OCI-LY7 (cell line): ENCODE measurements at regions not wholly inside any gene's neighbourhood (a gene's known extent, or its start where the extent isn't known, plus 50 kb on each side); places are given as distances from the start of the nearest gene placed in this dataset.

Source experiments
- BruUV-seq: library from RNA; stranded (reverse); fragments of 400-500 nt; replicated peaks from 2 replicates; lab custom pipeline; 2021; lab: Mats Ljungman, UMichigan
- CTCF ChIA-PET: fragments of 300-600 bp; sonication (Branson Sonifier 250); formaldehyde crosslinking; loops from one replicate; lab custom pipeline; 2022; ENCODE audit warnings: antibody characterized with exemption; ENCODE audit not compliant: unreplicated experiment; lab: Charles Lee
- POLR2A ChIA-PET: fragments of 300-600 bp; sonication (Branson Sonifier 250); formaldehyde crosslinking; loops from one replicate; lab custom pipeline; 2022; ENCODE audit warnings: antibody characterized with exemption; lab: Charles Lee
- DNase-seq: peaks from one replicate; pipeline ENCODE4 v3.0.0-alpha.2; 2015; ENCODE audit warnings: low spot score
- H2AFZ ChIP-seq: fragments of 200-600 bp; sonication (generic), shearing (Covaris generic); 2 replicates; pipeline ENCODE4 v1.6.1; 2014; ENCODE audit warnings: mild to moderate bottlenecking, antibody characterized with exemption, low read length, moderate library complexity
- H3K27ac ChIP-seq: fragments of 200-600 bp; sonication (generic); 2 replicates; pipeline ENCODE4 v1.5.1; 2014; ENCODE audit warnings: mixed run types, low read depth, mild to moderate bottlenecking, moderate library complexity, low read length, inconsistent platforms; ENCODE audit not compliant: poor library complexity, severe bottlenecking
- H3K36me3 ChIP-seq: fragments of 200-600 bp; sonication (generic); 2 replicates; pipeline ENCODE4 v1.6.1; 2014; ENCODE audit warnings: mild to moderate bottlenecking, antibody characterized with exemption, low read length, moderate library complexity, mixed read lengths; ENCODE audit not compliant: insufficient read depth
- H3K4me1 ChIP-seq: fragments of 200-600 bp; sonication (generic); 2 replicates; pipeline ENCODE4 v1.5.1; 2014; ENCODE audit warnings: mild to moderate bottlenecking, low read length; ENCODE audit not compliant: insufficient read depth, poor library complexity, severe bottlenecking
- H3K4me2 ChIP-seq: fragments of 200-600 bp; sonication (generic); 2 replicates; pipeline ENCODE4 v1.6.1; 2014; ENCODE audit warnings: mild to moderate bottlenecking, low read length
- H3K4me3 ChIP-seq: fragments of 200-600 bp; sonication (generic); 2 replicates; pipeline ENCODE4 v1.5.1; 2014; ENCODE audit warnings: mild to moderate bottlenecking, low read depth, low read length; ENCODE audit not compliant: poor library complexity, severe bottlenecking
- H3K79me2 ChIP-seq: fragments of 200-600 bp; sonication (generic); 2 replicates; pipeline ENCODE4 v1.6.1; 2016; ENCODE audit warnings: low read depth, mild to moderate bottlenecking, low read length, moderate library complexity, mixed read lengths; ENCODE audit not compliant: insufficient read depth
- H3K9me2 ChIP-seq: fragments of 200-600 bp; sonication (generic); 2 replicates; pipeline ENCODE4 v1.6.1; 2016; ENCODE audit warnings: mild to moderate bottlenecking, low read length, mixed read lengths; ENCODE audit not compliant: insufficient read depth
- H3K9me3 ChIP-seq: fragments of 200-600 bp; sonication (generic); 2 replicates; pipeline ENCODE4 v1.6.1; 2014; ENCODE audit warnings: mild to moderate bottlenecking, mixed run types, low read length, mixed read lengths
- H4K20me1 ChIP-seq: fragments of 200-600 bp; sonication (generic); 2 replicates; pipeline ENCODE4 v1.6.1; 2014; ENCODE audit warnings: mild to moderate bottlenecking, antibody characterized with exemption, low read length, moderate library complexity, mixed read lengths; ENCODE audit not compliant: insufficient read depth
- EZH2phosphoT487 ChIP-seq: fragments of 200-600 bp; sonication (generic); IDR thresholded peaks from 2 replicates; pipeline ENCODE4 v1.6.1; 2018; ENCODE audit warnings: low read depth, borderline replicate concordance, mild to moderate bottlenecking, mixed run types, antibody characterized with exemption, low read length, moderate library complexity, mixed read lengths
- intact Hi-C: fragments of 100-400 bp; cut with micrococcal nuclease; formaldehyde crosslinking; loops from one replicate; pipeline ENCODE4 v1.10.0; 2022; ENCODE audit not compliant: unreplicated experiment
- TF ChIP-seq, protein P1 (sequence below): fragments of 200-600 bp; sonication (generic); conservative IDR thresholded peaks from 2 replicates; pipeline ENCODE4 v1.5.1; 2014; ENCODE audit warnings: mild to moderate bottlenecking, antibody characterized with exemption, low read length, moderate library complexity, mixed read lengths

DNA sequence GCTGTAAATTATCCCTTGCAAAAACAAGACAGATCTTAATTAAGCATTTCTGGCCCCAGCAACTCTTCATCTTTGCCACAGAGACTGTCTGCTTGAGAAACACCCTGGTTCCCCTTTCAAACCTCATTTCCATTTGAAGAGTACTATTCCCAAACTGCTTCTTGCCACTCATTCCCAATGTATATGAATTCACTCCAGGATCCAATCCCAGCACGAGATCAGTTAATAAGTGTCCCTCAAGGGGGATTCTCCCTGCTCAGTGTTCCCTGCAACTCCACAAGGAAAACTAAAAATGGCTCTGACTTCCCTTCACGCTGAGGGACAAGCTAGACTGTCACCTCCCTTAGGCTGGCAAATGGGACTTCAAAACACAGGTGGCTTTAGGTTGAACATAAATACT is 173.2 kb downstream of the SIPA1L2 start:
- intact Hi-C loops, result no loop called here
- H3K4me1 ChIP-seq, result peaks cover 16% of the 10 kb centered on the region
- H3K9me2 ChIP-seq, result no peaks in the 10 kb centered on the region
- H2AFZ ChIP-seq, result no peak overlapping the region; the same call in 1 of the 2 replicates
- H3K4me3 ChIP-seq, result no peak overlapping the region
- H3K9me3 ChIP-seq, result no peaks in the 10 kb centered on the region
- BruUV-seq, result no TSS peak
- POLR2A ChIA-PET, result interaction anchor here (0.7 kb wide), 1 partner anchor 68 kb away, joined by 3 read pairs; no protein-coding TSS in a partner anchor
- H3K27ac ChIP-seq, result no peak overlapping the region
- H4K20me1 ChIP-seq, result no peaks in the 10 kb centered on the region
- TF ChIP-seq, protein P1, sequence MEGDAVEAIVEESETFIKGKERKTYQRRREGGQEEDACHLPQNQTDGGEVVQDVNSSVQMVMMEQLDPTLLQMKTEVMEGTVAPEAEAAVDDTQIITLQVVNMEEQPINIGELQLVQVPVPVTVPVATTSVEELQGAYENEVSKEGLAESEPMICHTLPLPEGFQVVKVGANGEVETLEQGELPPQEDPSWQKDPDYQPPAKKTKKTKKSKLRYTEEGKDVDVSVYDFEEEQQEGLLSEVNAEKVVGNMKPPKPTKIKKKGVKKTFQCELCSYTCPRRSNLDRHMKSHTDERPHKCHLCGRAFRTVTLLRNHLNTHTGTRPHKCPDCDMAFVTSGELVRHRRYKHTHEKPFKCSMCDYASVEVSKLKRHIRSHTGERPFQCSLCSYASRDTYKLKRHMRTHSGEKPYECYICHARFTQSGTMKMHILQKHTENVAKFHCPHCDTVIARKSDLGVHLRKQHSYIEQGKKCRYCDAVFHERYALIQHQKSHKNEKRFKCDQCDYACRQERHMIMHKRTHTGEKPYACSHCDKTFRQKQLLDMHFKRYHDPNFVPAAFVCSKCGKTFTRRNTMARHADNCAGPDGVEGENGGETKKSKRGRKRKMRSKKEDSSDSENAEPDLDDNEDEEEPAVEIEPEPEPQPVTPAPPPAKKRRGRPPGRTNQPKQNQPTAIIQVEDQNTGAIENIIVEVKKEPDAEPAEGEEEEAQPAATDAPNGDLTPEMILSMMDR, result no peak
- no peak for TF ChIP-seq EZH2phosphoT487
- 0 out of 2 replicates have a peak, but pooled peaks cover 3% of the 10 kb centered on the region for H3K36me3 ChIP-seq
- CTCF ChIA-PET, result no interaction called here
- no peaks in the 10 kb centered on the region for H3K79me2 ChIP-seq
- no peak overlapping the region for H3K4me2 ChIP-seq
- DNase-seq, result no peak

DNA sequence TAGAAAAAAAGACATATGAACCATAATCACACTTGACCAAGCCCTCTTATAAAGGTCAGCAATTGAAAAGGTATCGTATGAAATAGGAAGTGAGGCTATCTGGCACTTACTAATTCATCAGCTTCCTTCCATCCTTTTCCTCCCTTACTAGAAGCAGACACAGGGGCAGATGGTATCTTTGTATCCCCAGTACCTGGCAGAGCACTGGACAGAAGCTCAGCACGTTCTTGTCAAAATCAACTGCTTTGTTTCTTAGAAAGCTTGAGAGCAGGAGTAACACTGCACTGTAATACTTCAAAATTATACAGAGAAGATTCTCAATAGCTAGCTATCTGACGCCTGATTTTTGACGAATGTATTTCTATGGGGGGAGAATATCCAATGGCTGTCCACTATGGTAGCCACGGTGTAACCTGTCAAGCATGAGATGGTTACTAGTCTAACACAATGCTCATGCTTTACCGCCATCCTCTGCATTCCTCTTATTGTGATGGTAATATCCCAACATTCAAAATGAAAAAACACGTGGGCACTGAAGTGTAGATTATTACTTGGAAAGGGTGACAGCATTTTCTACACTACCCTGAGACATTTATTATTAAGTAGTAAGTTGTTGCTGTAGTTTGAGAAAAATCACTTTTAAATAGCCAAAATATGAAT is 175.6 kb downstream of the SIPA1L2 start:
- no peaks in the 10 kb centered on the region for H3K36me3 ChIP-seq
- no peak overlapping the region for H3K4me3 ChIP-seq
- H2AFZ ChIP-seq, result no peak overlapping the region
- H3K9me2 ChIP-seq, result no peaks in the 10 kb centered on the region
- H4K20me1 ChIP-seq, result no peaks in the 10 kb centered on the region
- H3K4me1 ChIP-seq, result peaks cover 16% of the 10 kb centered on the region
- BruUV-seq, result no TSS peak
- TF ChIP-seq, protein P1, result no peak
- no peak for TF ChIP-seq EZH2phosphoT487
- H3K4me2 ChIP-seq, result no peak overlapping the region
- ChIA-PET CTCF (no interaction called here), POLR2A (interaction anchor here (0.6 to 1.0 kb wide), 4 partner anchors 69 to 1305 kb away, joined by 3 to 5 read pairs (median 4); no protein-coding TSS in a partner anchor)
- H3K9me3 ChIP-seq, result no peaks in the 10 kb centered on the region
- intact Hi-C loops, result no loop called here
- H3K27ac ChIP-seq, result no peak overlapping the region
- H3K79me2 ChIP-seq, result no peaks in the 10 kb centered on the region
- no peak for DNase-seq
